CD4-positive, alpha-beta T cell treated with Interleukin-10 for 1 hour (primary cell): ENCODE measurements at regions not wholly inside any gene's neighbourhood (a gene's known extent, or its start where the extent isn't known, plus 50 kb on each side); places are given as distances from the start of the nearest gene placed in this dataset.
"Not testable (repeated sequence)": the region's sequence is repeated elsewhere in the genome, so short reads cannot be mapped to it uniquely, and the experiment has no call there.

ENCODE experiments used
- DNase-seq: peaks from one replicate; pipeline ENCODE4 v3.0.0-alpha.2; 2020

DNA sequence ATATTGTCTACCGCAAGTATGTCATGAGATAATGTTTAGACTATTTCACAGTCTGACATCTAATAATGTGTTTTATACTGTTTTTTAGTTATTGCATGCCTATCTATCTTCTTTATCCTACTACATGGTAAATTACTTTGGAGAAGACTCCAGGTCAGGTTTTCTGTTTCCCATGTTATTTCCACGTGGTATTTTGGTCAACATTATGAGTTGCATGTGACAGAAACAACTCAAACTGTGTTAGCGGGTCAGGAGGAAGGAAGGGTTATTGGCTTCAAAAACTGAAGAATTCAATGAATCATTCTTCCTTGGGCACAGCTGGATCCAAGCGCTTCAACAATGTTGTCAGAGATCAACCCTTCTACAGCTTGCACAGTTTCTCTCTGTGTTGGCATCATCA is 252.1 kb upstream of the CCNG1 start:
- DNase-seq: no peak

DNA sequence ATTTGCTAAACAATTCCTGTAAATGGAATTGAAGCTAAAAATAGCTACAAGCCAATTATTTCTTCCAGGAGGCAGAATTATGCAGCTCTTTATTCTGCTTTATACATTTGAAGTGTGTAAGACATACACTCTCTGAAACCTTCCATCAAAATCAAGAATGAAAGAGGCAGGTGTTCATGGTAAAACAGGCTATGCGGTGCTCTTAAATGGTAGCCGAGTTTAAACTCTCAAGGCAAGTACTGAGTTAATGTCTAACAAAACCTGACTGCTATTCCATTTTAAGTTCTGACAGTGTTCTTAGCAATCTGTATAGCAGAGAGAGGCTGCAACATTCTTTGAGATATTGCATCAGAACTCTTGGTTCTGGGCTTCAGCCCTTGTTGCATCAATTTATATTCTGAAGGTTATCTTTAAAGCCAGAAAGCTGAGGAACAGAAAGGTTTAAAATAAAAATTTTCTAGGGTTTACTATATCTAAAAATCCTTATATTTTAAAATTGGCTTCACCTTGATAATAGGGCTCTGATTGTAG is 248.3 kb upstream of the CCNG1 start:
- no peak for DNase-seq

DNA sequence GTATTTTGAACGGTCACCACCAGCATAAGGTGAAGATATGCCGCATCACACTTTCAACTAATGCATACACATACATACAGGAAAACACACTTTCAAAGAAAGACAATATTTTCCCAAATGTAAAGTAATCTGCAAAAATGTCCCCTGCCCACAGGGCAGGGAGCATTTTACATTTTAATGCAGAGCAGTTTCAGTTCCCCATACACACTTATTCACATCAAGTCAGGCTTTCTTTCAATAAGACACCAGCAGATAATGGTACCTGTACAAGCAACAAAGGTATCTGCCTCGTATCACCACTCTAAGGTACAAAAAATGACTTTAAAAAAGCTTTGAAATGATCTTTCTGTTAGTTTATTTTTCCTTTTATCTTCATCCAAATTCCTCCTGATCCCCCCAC is 247.1 kb upstream of the CCNG1 start:
- DNase-seq: no peak

DNA sequence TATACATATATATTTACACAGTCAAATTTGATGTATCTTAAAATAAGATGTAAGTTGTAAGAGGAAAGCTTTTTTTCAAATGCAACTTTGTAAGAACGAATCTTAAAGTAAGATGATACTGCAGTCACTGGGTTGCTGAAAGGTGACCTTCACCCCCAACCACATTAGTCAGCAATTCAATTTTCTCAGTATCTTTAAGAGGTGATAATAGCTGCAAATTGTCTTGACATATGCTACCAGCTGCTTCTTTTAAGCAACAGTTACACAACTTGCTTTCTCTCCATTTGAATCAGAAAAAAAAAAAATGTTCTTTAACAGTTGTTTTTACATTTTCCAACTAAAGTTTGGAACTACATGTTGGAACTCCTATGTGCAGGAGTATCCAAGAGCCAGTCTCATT is 246.6 kb upstream of the CCNG1 start:
- DNase-seq: no peak

DNA sequence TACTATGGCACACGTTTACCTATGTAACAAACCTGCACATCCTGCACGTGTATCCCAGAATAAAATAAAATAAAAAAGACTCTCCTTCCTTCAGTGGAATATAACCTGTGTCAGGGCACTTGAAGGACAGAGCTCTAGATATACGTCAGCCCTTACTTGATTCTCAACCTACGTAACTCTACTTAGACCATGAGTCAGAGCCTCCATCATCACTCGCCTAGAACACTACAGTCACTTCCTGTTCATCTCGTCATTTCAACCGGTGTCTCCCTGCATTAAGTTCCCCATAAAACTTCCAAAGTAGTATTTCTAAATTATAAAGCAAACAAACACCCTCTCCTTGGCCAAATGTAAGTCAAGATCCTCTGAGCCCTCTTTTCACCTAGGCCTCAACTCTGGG is 243.5 kb upstream of the CCNG1 start:
- DNase-seq: no peak

DNA sequence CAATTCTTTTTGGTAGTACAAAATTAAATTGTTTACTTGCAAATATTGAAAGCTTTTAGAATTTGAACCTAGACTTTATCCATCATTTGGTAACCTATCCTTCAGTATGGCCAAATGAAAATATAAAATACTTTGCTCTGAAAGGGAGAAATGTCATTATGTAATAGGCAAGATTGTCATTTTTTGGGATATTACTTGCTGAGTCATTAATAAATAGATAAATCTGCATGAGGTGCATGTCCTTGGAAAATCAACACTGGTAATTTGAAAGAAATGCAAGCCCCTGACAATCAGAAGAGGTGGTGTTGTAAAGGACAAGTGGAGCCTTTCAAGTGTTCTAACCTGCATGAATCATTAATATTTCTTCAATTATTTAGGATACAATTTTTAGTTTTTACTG is 231.8 kb upstream of the CCNG1 start:
- no peak for DNase-seq

DNA sequence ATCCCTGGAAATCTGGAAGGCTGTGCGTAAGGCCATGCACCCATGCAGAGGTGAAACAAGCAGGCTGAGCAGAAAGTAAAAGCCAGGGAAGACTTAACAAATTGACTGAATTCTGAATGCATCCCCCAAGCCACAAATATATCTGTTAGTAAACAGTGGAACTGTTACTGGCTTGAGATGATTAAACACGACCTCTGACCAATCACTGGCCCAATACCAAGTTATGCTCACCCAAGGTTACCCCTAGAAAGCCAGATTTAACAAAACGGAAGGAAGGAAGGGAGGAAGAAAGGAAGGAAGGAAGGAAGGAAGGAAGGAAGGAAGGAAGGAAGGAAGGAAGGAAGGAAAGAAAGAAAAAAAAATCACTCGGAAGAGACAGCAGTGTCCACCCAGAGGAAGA is 215.8 kb upstream of the CCNG1 start:
- DNase-seq: no peak

DNA sequence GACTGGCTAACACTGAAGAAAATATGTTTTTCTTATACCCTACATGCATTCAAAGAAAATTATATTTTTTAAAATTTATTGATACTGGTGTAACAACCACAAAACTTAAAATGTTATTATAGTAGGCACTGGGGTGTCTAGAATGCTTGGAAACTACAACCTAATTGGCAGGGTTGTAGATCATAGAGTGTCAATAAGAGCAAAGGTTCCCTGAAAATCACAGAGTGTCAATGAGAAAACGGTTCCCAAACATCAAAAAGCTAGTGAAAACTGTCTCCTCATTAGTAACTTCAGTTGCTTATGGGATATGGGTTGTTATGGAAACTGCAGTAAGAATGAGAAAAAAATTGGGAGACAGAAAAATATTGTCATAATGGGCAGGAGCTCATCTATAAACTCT is 214.4 kb upstream of the CCNG1 start:
- no peak for DNase-seq

DNA sequence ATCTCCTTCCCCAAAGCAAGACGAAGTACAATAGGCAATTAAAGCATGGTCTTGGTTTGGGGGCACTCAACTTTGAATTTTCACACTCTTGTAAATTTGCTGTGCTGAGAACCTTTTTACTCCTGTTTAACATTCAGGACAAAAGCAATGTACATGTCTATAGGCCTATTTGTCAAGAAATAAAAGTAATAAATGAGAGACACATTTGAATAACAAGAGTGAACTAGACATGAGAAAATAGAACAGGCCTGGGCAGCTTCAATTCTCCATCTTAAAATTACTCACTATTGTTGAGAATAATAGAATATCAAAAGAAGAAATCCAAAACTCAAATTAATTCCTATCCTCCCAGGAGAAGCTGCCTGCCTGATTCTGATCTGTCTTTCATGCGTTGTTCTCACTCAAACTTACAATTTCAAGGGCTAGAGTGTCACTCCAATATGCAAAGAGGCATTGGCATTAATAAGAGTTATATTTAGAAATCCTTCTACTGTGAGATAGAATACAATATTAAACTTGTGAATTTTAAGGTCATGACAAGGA is 192.9 kb upstream of the CCNG1 start:
- no peak for DNase-seq

DNA sequence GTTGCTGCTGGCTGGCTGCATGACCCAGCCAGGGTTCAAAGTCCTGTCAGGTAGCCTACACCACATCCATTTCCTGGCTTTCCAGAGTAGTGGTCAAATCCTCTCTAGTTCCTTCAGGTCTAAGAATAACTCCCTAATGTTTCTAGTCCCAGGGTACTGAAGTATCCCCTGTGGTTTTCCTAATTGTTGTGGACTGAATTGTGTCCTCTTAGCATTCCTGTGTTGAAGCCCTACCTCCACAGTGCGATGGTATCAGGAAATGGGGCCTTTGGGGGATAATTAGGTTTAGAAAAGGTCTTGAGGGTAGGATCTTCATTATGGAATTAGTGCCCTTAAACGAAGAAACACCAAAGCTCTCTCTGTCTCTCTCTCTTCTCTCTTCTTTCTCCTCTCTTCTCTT is 191.8 kb upstream of the CCNG1 start:
- no peak for DNase-seq

DNA sequence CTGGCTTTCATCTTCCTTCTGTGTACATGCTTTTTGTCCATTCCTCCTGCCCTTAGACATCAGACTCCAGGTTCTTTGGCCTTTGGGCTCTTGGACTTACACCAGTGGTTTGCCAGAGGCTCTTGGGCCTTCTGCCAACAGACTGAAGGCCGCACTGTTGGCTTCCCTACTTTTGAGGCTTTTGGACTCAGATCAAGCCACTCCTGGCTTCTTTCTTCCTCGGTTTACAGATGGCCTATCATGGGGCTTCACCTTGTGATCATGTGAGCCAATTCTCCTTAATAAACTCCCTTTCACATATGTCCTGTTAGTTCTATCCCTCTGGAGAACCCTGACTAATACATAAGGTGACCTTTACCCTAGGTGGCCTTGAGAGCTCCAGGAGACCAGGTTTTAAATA is 189.1 kb upstream of the CCNG1 start:
- DNase-seq: no peak

DNA sequence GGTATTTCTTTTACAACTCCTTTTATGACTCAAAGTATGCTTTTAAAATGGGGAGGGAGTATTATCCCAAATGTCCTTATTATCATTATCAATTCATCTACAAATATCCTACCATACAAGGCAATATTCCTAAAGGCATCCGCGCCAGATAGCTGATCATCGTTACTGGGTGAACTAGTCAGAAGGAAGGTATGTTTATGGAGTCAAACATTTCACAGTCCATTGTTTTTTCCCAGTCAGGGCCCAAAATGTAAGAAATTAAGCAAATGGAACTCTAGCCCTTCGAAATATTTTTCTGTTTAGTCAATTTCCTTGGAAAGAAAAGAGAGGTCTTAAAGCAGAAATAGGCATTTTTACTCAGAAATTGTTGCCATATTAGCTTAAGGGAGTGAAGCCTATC is 188.5 kb upstream of the CCNG1 start:
- no peak for DNase-seq

DNA sequence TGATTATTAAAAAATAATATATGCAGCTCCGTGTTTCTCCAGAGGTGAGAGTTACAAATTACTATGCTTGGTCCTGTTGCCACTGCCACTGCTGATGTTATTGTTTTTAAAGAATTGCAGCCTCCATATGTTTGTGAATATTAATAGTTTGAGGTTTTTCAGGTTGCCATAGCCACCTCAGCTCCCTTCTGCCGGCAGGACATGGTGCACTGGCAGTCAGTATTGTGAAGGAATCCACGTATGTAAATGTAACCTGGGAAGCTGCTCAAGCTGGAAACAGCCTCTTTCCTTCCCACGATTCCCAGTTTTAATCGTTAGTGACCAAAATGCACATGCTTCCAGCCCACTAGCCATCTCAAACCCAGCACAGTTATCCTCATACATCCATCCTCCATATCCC is 184.4 kb upstream of the CCNG1 start:
- no peak for DNase-seq

DNA sequence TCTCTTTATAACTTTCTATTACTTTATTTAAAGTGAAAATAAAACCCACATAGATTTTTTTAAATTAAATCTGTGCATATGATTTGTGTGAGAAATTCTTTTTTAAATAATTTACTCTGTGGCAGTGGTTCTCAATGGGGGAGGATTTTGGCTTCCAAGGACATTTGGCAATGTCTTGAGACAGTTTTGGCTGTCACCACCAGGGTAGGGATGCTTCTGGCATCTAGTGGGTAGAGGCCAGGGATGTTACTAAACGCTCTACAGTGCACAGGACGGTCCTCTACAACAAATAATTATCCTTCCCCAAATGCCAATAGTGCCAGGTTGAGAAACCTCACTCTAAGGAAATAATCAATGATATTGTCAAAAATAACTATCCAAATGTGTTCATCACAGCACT is 177.9 kb upstream of the CCNG1 start:
- no peak for DNase-seq

DNA sequence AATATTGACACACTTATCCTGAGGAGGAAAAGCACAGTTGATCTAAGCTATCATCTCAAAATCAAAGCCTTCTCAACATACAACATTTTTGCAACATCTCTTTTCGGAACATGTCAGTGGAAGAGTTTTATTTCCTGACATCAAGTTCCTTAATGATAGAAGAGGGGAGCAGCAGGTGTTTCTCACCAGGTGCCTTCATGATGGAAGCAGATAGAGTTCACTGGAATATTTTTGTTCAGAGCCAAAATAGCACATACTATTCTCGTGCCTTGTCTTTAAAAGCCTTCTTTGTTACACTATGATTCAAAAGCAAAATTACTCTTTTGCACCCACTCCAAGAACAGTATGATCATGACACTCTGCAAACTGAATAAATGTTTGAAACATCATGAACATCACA is 176.9 kb upstream of the CCNG1 start:
- DNase-seq: no peak

DNA sequence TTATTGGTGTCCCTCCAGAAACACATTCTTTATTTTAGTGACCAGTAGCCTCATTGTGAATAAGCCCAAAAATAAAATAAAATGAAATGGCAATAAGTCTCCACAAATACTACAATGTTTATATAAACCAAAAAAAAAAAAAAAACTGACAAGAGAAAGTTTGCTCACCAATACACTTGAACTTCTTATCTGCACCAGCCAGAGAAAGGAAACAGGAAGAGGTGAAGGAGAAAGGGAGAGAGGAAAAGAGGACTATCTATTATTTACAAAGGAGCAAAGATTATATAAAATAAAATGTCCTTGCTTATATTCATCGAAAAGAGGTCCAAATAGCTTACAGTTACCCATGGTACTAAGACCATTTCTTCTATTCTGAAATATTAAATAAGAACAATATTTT is 176.4 kb upstream of the CCNG1 start:
- DNase-seq: no peak

DNA sequence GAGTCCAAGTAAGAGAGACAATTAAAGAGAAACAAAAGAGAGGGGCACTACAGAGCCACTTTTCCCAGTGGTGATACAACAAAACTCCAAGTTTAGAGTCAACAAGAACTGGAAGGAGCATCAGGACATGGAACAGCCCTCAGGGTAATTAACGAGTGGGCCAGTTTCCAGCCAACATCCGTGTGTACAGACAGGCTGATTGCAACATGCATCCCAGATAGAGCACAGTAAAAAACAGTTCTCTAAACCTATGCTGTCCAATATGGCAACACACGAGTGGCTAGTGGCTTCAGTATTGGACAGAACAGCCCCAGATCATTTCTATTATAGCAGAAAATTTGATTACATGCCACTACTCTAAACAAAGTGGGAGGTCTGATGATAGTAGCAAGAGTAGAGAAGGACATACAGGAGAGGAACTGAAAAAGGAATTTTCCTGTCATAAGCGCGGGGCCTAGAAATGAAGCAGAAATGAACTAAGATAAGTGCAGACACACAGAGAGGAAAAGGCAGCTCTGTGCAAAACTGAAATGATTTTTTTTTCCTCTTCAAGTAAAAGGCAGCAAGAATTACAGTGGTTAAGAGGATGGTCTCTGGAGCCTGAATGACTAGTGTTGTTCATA is 175.6 kb upstream of the CCNG1 start:
- no peak for DNase-seq

DNA sequence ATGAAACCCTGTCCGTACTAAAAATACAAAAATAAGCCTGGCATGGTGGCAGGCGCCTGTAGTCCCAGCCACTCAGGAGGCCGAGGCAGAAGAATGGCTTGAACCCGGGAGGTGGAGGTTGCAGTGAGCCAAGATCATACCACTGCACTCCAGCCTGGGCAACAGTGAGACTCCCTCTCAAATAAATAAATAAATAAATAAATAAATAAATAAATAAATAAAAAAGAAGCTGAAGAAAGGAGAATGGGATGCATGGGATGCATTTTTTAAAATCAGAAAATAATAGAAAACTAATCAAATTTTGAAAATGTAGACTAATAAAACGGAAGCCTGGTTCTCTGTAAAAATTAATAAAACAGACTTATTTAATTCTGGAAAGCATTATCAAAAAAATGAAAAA is 171.1 kb upstream of the CCNG1 start:
- DNase-seq: not testable (repeated sequence)

DNA sequence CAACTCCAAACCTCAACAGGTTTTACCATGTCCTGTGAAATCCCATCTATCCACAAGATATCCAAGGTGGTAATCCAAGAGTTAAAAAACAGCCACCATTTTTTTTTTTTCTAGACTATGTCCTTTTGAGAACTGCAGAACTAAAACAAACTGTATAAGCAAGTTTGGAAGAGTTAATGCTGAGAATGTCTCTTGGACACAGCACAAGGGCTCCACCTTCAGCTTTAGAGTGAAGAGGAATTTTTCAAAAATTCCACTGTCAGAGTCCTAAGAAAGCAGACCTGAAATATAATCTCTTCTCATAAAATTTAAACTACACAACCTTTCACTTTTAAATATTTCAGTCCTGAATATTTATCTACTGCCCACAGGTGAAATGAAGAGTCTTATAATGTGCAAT is 167.8 kb upstream of the CCNG1 start:
- DNase-seq: no peak

DNA sequence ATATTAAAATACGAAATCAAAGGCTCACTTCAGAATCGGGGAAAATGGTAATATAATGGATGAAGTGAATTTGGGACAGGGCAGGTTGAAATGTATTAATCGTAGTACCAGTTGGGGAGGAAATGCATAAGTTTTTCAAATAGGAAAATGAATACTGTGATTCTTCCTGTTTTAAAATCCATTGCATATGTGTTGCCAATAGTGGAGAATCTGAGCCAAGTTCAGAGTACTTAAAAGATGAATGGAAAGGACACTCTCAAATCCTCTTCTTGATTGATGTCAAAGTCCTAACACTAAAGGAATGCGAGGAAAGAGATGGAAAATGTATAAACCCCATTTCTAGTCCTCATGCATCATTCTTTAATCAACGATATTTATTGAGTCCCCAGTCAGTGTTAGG is 160.9 kb upstream of the CCNG1 start:
- no peak for DNase-seq

DNA sequence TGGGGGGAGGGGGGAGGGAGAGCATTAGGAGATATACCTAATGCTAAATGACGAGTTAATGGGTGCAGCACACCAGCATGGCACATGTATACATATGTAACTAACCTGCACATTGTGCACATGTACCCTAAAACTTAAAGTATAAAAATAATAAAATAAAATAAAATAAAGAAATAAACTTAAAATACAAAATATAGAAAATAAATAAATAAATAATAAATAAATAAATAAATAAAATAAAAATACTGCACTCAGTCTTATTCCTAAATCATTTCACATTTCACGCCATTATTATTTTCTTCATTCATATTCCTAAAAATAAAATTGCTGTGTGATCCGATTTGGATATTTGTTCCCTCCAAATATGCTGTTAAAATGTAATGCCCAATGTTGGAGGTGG is 156.5 kb upstream of the CCNG1 start:
- DNase-seq: not testable (repeated sequence)

DNA sequence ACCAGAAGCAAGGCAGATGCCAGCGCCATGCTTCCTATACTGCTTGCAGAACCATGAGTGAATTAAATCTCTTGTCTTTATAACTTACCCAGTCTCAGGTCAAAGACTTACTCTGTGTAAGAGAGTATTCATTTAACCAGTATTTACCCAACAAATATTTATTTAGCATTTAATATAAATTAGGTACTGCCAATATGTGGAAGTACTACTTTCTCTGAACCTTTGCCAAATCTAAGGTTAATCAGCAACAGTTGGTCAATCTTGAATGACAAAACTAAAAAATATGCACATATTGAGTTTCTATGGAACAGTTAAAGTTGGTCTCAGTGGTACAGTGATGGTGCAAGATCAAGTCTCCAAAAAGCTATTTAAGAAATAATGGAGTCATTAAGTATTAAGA is 155.9 kb upstream of the CCNG1 start:
- DNase-seq: no peak

DNA sequence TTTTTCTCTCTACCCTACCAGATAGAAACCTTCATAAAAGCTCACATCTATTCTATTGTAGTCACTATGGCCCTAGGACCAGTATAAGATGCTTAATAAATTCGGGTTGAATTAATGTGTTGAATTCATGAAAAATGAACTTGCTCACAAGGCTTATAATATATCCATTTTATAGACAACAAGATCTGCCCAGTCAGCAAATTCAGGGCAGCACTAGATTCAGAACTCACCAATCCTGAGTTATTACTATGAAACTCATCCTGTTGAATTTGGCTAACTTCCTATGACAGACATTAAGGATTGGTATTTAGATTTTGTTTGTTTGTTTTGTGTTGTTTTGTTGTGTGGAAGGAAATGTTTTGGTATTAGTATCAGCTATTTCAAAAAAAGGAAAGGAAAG is 143.6 kb upstream of the CCNG1 start:
- DNase-seq: no peak

DNA sequence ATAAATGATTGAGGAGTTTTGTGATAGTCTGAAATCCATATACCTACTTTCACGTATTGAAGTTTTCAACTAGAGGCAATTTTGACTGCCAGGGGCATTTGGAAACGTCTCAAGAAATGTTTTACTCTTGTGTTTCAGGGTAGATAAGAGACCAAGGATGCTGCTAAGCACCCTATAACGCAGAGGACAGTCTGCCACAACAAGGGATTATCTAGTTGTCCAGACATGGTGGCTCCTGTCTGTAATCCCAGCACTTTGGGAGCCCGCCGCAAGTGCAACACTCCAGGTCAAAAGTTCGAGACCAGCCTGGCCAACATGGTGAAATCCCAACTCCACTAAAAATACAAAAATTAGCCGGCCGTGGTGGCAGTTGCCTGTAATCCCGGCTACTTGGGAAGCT is 133.7 kb upstream of the CCNG1 start:
- no peak for DNase-seq

DNA sequence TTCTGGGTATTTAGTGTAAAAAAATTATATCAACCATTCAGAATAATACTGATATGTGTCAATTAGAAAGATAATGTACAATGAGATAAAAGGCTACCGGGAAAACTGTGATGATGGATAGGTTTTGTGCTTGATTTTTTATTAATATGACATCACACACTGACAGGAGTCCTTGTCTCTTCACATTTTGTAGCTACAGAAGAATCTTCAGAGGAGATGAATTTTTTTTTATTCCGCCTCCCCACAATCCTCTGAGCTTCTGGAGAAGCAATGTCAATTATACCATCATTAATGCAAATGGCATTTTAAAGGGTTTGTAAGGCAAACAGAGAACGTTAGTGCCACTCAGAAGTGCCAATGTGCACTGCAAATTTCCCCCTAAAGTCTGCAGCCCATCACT is 131.7 kb upstream of the CCNG1 start:
- DNase-seq: no peak
